GM13976 (cell line): ENCODE measurements at regions not wholly inside any gene's neighbourhood (a gene's known extent, or its start where the extent isn't known, plus 50 kb on each side); places are given as distances from the start of the nearest gene placed in this dataset.

Source experiments
- DNase-seq: peaks from one replicate; pipeline ENCODE4 v3.0.0; 2012; ENCODE audit warnings: low spot score
- in situ Hi-C: fragments of 300-500 bp; cut with MboI; formaldehyde crosslinking; loops from one replicate; pipeline ENCODE4 v1.12.0; 2022; ENCODE audit warnings: low sequenced_read_pairs, mixed read lengths, inconsistent platforms; ENCODE audit not compliant: unreplicated experiment
- TF ChIP-seq, protein P1 (sequence below): IDR thresholded peaks from 2 replicates; pipeline ENCODE4 v1.5.1; 2012; ENCODE audit warnings: borderline replicate concordance, mild to moderate bottlenecking; ENCODE audit not compliant: insufficient read depth; ENCODE audit errors: extremely low read depth, missing control alignments, control extremely low read depth

DNA sequence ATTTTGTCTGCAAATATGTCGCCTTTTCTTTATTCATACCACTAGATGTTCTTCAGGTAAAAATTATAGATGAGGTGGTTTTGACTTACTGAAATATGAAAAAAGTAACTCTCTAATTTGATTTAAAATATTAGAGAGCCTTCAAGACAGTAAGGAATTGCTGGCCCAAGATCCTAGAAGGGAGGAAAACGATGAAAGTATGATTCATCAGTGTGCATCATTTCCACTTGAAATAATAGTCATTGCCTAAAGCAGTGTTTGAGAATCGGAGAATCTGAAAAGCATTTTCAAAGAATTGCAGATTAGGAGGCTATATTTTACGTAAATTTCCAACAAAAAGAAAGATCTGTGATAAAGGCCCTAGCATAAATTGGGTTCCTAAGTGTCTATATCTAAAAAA lies 1707.9 kb upstream of the PRR20A start:
- no peak for DNase-seq
- in situ Hi-C loops = no loop called here
- TF ChIP-seq, protein P1, sequence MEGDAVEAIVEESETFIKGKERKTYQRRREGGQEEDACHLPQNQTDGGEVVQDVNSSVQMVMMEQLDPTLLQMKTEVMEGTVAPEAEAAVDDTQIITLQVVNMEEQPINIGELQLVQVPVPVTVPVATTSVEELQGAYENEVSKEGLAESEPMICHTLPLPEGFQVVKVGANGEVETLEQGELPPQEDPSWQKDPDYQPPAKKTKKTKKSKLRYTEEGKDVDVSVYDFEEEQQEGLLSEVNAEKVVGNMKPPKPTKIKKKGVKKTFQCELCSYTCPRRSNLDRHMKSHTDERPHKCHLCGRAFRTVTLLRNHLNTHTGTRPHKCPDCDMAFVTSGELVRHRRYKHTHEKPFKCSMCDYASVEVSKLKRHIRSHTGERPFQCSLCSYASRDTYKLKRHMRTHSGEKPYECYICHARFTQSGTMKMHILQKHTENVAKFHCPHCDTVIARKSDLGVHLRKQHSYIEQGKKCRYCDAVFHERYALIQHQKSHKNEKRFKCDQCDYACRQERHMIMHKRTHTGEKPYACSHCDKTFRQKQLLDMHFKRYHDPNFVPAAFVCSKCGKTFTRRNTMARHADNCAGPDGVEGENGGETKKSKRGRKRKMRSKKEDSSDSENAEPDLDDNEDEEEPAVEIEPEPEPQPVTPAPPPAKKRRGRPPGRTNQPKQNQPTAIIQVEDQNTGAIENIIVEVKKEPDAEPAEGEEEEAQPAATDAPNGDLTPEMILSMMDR = no peak

DNA sequence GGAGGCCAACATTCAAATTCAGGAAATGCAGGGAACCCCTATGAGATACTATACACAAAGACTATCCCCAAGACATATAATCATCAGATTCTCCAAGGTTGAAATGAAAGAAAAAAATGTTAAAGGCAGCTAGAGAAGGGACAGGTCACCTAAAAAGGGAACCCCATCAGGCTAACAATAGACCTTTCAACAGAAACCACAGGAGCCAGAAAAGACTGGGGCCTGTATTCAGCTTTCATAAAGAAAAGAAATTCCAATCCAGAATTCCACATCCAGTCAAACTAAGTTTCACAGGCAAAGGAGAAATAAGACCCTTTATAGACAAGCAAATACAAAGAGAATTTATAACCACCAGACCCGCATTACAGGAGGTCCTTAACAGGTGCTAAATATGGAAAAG lies 1703.6 kb upstream of the PRR20A start:
- TF ChIP-seq, protein P1 = no peak
- in situ Hi-C loops = no loop called here

DNA sequence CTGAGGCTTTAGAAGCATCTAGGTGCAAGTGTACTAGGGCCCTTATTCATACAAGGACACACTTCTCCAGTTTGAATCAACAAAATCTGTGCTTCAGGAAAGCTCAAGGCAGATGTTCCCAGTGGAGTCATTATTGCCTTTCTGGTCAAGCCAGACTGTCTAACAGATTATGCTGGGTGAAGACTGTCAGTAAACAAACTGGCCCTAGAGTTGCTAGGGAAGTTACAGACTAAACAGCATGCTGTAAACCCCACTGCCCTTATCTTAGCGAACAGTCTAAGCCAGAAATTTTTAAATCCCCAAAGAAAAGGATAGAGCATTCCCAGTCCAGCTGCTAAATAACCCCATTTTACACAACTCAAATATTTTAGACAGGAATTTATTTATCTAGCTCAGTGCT lies 1701.3 kb upstream of the PRR20A start:
- in situ Hi-C loops = no loop called here
- TF ChIP-seq, protein P1 = no peak
- DNase-seq = no peak

More for the DNA sequence above, 1703.6 kb upstream of the PRR20A start:
- no peak for DNase-seq

DNA sequence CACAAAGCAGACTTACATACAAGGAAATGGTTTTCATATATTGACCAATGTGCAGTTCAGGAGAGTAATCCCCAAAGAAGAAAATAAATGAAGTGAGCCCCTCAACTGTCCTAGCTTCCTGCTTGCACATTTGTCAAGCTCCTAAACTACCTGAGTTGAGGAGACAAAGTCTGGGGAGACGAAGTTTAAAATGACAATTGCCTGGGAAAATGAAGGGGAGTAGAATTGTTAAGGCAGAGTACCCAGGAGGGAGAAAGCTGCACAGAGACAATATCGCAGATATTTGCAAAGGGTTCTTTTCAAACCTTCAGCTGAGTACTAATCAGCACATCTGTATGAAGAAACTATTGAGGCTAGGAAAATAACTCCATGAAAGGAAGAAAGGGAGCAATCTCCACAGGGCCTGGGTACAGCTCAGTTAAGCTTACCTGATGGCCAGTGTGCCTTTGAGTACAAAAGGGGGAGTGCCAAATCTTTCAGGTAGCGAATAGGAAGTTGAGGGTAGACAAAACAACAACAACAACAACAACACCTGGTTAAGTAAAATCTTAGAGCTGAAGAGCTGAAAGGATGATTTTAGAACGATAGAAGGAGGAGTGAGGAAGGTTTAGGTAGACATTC lies 1700.1 kb upstream of the PRR20A start:
- DNase-seq = no peak
- TF ChIP-seq, protein P1 = no peak
- in situ Hi-C loops = no loop called here

DNA sequence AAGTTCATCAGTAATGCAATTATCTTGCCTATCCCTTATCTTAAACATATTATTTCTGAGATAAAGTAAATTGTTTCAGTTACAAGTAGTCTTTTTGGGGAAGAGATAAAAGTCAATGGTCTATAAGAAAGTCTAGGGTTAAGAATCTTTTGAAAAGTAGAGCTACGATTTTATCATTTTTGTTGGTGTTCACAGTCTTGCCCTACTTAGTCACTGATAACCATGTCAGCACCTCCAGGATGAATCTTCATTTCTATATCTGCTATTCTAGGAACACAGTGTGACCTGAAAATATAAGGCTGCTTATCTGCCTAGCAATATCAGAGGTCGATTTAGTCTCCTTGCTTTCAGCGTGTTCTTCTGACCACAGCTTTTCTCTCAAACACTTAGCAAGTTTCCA lies 1676.5 kb upstream of the PRR20A start:
- no peak for DNase-seq
- TF ChIP-seq, protein P1 = no peak
- in situ Hi-C loops = no loop called here

DNA sequence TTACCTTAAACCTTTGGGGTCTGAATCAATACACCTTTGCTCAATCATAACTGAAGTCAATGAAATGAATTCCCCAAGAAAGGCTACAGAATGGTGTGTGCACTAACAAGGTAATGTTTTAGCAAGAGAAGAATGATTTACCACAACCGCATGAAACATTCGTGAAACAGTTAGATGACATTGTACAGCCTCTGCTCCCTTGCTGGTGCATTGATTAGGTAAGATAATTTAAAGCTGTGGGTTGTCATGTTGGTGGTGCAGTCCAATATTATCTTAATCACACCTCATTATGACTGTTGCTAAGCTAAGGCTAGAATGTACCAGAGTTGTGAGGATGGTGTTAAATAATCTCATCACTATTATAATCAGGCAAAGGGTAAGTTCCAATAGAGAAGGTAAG lies 1673.2 kb upstream of the PRR20A start:
- no peak for DNase-seq
- TF ChIP-seq, protein P1 = no peak

DNA sequence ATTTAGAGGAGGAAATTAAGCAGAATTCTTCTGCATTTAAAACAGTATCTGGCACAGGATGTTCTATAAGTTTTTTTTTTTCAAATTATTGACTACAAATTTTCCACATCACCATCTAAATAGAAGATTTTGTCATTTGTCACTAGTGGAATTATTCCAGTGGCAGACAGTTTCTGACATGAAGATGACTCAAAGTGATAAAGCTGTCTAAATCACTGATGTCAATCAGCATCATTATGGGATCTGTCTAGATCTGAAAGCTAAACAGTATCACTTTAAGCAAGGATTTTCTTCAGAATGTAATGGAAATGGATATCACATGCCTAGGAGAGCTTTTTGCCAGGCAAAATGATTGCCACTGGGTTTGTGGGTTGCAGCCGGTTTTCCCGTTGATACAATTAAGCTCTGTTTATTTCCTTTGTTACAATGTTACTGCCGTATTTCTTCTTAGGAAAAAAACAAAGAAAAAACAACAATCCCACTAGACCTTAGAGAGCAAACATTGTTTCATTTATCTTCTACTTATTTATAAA lies 1657.0 kb upstream of the PRR20A start:
- TF ChIP-seq, protein P1 = no peak
- in situ Hi-C loops = no loop called here
- no peak for DNase-seq

More for the DNA sequence above, 1673.2 kb upstream of the PRR20A start:
- in situ Hi-C loops = no loop called here
